ENCODE measurements at regions not wholly inside any gene's neighbourhood (a gene's known extent, or its start where the extent isn't known, plus 50 kb on each side); places are given as distances from the start of the nearest gene placed in this dataset.
"Not testable (repeated sequence)": the region's sequence is repeated elsewhere in the genome, so short reads cannot be mapped to it uniquely, and the experiment has no call there.

DNA sequence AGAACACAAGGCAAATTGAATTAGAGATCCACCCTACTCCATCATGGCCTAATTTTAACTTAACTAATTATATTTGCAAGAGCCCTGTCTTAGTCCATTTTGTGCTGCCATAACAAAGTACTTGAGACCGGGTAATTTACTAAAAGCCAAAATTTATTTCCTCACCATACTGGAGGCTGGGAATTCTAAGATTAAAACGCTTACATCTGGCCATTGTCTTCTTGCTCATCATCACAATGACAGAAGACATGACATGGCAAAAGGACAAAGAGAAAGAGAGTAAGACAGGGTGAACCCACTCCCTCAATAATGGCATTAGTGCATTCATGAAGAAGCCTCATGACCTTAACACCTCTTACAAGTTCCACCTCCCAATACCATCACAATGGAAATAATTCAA is 1068.6 kb downstream of the DNAJB9 start:
- ATAC-seq (no peak), DNase-seq (no peak)
- Histone ChIP-seq H3K27ac (no peak overlapping the region), H3K36me3 (ENCODE audit: insufficient read depth in 1 of 2, low read depth in 1 of 2) (no peaks in the 10 kb centered on the region), H3K9me3 (no peaks in the 10 kb centered on the region), H3K27me3 (ENCODE audit: insufficient read depth in 3 of 3, low read length in 2 of 3) (no peaks in the 10 kb centered on the region), H3K4me1 (no peaks in the 10 kb centered on the region), H3K4me3 (no peak overlapping the region)
- 79 to 95% (median 85%) methylated on average over 2 of the region's 2 CpGs for WGBS, 3 donors
- TF ChIP-seq, protein P1, sequence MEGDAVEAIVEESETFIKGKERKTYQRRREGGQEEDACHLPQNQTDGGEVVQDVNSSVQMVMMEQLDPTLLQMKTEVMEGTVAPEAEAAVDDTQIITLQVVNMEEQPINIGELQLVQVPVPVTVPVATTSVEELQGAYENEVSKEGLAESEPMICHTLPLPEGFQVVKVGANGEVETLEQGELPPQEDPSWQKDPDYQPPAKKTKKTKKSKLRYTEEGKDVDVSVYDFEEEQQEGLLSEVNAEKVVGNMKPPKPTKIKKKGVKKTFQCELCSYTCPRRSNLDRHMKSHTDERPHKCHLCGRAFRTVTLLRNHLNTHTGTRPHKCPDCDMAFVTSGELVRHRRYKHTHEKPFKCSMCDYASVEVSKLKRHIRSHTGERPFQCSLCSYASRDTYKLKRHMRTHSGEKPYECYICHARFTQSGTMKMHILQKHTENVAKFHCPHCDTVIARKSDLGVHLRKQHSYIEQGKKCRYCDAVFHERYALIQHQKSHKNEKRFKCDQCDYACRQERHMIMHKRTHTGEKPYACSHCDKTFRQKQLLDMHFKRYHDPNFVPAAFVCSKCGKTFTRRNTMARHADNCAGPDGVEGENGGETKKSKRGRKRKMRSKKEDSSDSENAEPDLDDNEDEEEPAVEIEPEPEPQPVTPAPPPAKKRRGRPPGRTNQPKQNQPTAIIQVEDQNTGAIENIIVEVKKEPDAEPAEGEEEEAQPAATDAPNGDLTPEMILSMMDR (IDR thresholded peaks at IDR 0.05): no peak
- intact Hi-C loops (cut with DNase I): no loop called here

DNA sequence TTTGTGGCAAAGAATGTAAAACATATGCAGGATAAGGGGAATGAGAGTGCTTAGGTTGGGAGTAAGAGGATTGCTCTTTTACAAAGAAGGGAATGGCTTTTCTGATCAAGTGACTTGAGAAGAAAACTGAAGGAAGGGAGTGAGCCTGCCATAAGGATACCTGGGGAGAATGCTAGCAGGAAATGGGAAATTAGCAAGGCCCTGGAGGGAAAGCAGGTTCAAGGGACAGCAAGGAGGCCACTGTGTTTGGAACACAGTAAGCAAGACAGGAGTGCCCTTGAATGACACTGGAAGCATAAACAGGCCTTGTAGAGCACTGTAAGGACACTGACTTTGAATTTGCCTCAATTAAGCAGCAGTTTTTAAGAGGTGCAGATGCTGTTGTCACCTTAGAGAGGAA is 1069.9 kb downstream of the DNAJB9 start:
- intact Hi-C loops (cut with DNase I): no loop called here
- no peak for ATAC-seq
- no peak overlapping the region for H3K4me3 ChIP-seq

DNA sequence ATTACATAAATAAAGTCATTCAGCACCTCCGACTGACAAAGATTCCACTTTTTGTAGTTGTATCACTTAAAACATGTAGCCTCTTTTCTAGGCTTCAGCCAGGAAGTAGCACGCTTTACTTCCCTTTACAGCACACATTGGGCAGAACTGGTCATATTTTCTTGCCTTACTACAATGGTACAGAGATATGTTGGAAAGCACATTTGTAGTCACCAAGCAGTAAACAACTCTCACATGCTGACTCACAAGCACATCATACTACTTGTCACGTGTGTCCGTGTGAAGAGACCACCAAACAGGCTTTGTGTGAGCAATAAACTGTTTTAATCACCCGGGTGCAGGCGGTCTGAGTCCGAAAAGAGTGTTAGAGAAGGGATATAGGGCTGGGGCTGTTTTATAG is 1071.8 kb downstream of the DNAJB9 start:
- Histone ChIP-seq H3K27me3 (ENCODE audit: insufficient read depth in 3 of 3, low read length in 2 of 3) (no peaks in the 10 kb centered on the region), H3K9me3 (no peaks in the 10 kb centered on the region), H3K4me1 (no peaks in the 10 kb centered on the region), H3K4me3 (no peak overlapping the region), H3K36me3 (ENCODE audit: insufficient read depth in 1 of 2, low read depth in 1 of 2) (no peaks in the 10 kb centered on the region), H3K27ac (no peak overlapping the region)
- TF ChIP-seq, protein P1 (IDR thresholded peaks at IDR 0.05): no peak
- no peak for ATAC-seq
- 82 to 84% (median 83%) methylated on average over 7 of the region's 7 CpGs for WGBS, 3 donors
- intact Hi-C loops (cut with DNase I): no loop called here
- DNase-seq: no peak

More for the DNA sequence above, 1069.9 kb downstream of the DNAJB9 start:
- DNase-seq: no peak
- no peaks in the 10 kb centered on the region for H3K36me3 ChIP-seq (ENCODE audit: insufficient read depth in 1 of 2, low read depth in 1 of 2)
- TF ChIP-seq, protein P1 (IDR thresholded peaks at IDR 0.05): no peak
- H3K9me3 ChIP-seq: no peaks in the 10 kb centered on the region
- H3K27ac ChIP-seq: no peak overlapping the region
- H3K27me3 ChIP-seq (ENCODE audit: insufficient read depth in 3 of 3, low read length in 2 of 3): no peaks in the 10 kb centered on the region
- H3K4me1 ChIP-seq: no peaks in the 10 kb centered on the region

DNA sequence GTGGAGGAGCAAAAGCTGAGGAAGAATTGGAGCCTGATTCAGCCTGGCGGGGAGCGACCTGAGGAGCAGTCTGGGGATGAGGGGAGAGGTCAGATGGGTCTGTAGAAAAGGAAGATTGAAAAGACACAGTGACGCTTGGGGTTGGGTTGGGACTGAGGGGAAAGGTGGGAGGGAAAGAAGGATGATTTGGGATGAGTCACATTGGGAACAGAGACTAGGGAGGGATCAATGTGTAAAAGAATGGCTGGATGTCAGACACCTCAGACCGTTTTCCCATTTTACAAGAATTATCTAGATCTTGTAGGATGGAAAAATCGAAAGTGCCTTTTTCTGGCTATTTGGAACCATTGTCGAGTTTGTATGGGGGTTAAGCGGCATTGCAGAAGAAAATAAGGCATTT is 1076.5 kb downstream of the DNAJB9 start:
- ATAC-seq: no peak
- H3K4me3 ChIP-seq: no peak overlapping the region
- no peaks in the 10 kb centered on the region for H3K36me3 ChIP-seq (ENCODE audit: insufficient read depth in 1 of 2, low read depth in 1 of 2)

DNA sequence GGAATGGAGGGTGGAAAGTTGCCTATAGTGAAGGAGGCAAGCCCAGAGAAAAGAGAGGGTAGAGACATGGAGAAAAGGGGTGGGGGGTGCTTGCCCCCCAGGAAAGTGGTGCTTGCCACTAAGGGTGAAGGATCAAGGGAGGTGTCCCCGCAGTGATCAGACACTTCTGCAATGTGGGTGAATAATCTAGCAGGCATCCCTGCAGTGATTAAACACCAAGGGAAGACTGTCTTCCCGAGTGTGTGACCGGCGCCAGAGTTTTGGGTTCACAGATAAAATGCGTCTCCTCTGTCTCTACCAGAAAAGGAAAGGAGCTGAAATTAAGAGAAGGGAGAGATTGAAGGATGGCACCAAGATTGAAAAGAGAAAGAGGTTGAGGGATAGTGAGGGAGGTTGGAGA is 1076.9 kb downstream of the DNAJB9 start:
- intact Hi-C loops (cut with DNase I); ATAC-seq: not testable (repeated sequence)

More for the DNA sequence above, 1076.5 kb downstream of the DNAJB9 start:
- WGBS, 3 donors: 88 to 91% (median 89%) methylated on average over 7 of the region's 7 CpGs
- TF ChIP-seq, protein P1 (IDR thresholded peaks at IDR 0.05): no peak
- intact Hi-C loops (cut with DNase I): no loop called here
- Histone ChIP-seq H3K4me1 (no peaks in the 10 kb centered on the region), H3K27me3 (ENCODE audit: insufficient read depth in 3 of 3, low read length in 2 of 3) (no peaks in the 10 kb centered on the region), H3K9me3 (no peaks in the 10 kb centered on the region), H3K27ac (no peak overlapping the region)
- no peak for DNase-seq

DNA sequence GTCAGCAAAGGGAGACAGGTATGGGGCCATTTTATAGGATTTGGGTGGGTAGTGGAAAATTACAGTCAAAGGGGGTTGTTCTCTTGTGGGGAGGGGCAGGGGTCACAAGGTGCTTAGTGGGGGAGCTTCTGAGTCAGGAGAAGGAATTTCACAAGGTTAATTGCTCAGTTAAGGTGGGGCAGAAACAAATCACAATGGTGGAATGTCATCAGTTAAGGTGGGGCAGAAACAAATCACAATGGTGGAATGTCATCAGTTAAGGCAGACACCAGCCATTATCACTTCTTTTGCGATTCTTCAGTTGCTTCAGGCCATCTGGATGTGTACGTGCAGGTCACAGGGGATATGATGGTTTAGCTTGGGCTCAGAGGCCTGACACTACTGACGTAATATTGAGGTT is 1077.6 kb downstream of the DNAJB9 start:
- H3K27me3 ChIP-seq (ENCODE audit: insufficient read depth in 3 of 3, low read length in 2 of 3); H3K27ac ChIP-seq; H3K9me3 ChIP-seq; intact Hi-C loops (cut with DNase I); DNase-seq; H3K4me1 ChIP-seq; ATAC-seq; H3K4me3 ChIP-seq; H3K36me3 ChIP-seq (ENCODE audit: insufficient read depth in 1 of 2, low read depth in 1 of 2): not testable (repeated sequence)
- 73 to 94% (median 75%) methylated on average over 3 of the region's 3 CpGs for WGBS, 3 donors

More for the DNA sequence above, 1076.9 kb downstream of the DNAJB9 start:
- not testable (repeated sequence) for H3K4me1 ChIP-seq; H3K9me3 ChIP-seq; H3K36me3 ChIP-seq (ENCODE audit: insufficient read depth in 1 of 2, low read depth in 1 of 2); DNase-seq; H3K4me3 ChIP-seq; H3K27ac ChIP-seq; H3K27me3 ChIP-seq (ENCODE audit: insufficient read depth in 3 of 3, low read length in 2 of 3)
- WGBS, 3 donors: 81 to 96% (median 84%) methylated on average over 5 of the region's 5 CpGs
